Erythroblast (primary cell): ENCODE measurements at regions not wholly inside any gene's neighbourhood (a gene's known extent, or its start where the extent isn't known, plus 50 kb on each side); places are given as distances from the start of the nearest gene placed in this dataset.

ENCODE experiments used
- GATA1 ChIP-seq: IDR thresholded peaks from 2 replicates; pipeline ENCODE4 v1.6.1; 2011; ENCODE audit warnings: low read depth, mild to moderate bottlenecking, control low read depth, low read length, moderate library complexity
- POLR2A ChIP-seq: IDR thresholded peaks from 2 replicates; pipeline ENCODE4 v1.6.1; 2011; ENCODE audit warnings: mild to moderate bottlenecking, low read length

DNA sequence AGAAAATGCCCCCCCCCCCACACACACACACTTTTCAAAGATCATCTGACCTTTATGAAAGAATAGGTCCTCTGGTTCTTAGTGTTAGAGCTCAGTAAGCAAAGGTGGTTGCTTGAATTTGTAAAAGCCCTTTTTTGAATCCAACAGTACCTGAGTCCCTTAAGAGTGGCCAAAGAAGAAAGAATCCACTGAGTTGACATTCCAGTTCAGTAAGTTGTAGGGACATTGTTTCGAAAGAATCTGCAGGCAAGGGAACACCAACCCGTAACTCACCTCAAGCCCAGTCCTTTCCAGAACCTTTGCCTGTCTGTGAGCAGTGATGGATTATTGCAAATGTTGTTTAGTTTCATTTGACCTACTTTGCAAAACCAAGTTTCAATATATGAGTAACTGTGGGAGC is 64.2 kb upstream of the MAP3K4 start:
- TF ChIP-seq POLR2A (no peak), GATA1 (no peak)
